DOHH2 (cell line): ENCODE measurements at regions not wholly inside any gene's neighbourhood (a gene's known extent, or its start where the extent isn't known, plus 50 kb on each side); places are given as distances from the start of the nearest gene placed in this dataset.

Experiments used
- H3F3A ChIP-seq: fragments of 200-600 bp; sonication (generic), shearing (Covaris generic); 2 replicates; pipeline ENCODE4 v1.6.0; 2016; ENCODE audit warnings: antibody characterized with exemption, mild to moderate bottlenecking; ENCODE audit not compliant: control insufficient read depth, insufficient read depth
- H3K27ac ChIP-seq: fragments of 200-600 bp; sonication (generic); 2 replicates; pipeline ENCODE4 v1.5.1; 2014; ENCODE audit warnings: low read depth, mild to moderate bottlenecking, low read length, moderate library complexity
- H3K27me3 ChIP-seq: fragments of 200-600 bp; sonication (generic); 2 replicates; pipeline ENCODE4 v1.6.1; 2014; ENCODE audit warnings: mild to moderate bottlenecking, low read length, mixed read lengths; ENCODE audit not compliant: control insufficient read depth
- H3K36me3 ChIP-seq: fragments of 200-600 bp; sonication (generic); 2 replicates; pipeline ENCODE4 v1.6.1; 2014; ENCODE audit warnings: mild to moderate bottlenecking, low read length, moderate library complexity, mixed read lengths; ENCODE audit not compliant: control insufficient read depth
- H3K4me1 ChIP-seq: fragments of 200-600 bp; sonication (generic); 2 replicates; pipeline ENCODE4 v1.6.1; 2014; ENCODE audit warnings: mild to moderate bottlenecking, low read length, mixed read lengths; ENCODE audit not compliant: control insufficient read depth
- H3K4me2 ChIP-seq: fragments of 200-600 bp; sonication (generic); 2 replicates; pipeline ENCODE4 v1.6.0; 2014; ENCODE audit warnings: mild to moderate bottlenecking, low read length, moderate library complexity
- H3K4me3 ChIP-seq: fragments of 200-600 bp; sonication (generic); 2 replicates; pipeline ENCODE4 v1.5.1; 2014; ENCODE audit warnings: mild to moderate bottlenecking, low read length, mixed read lengths
- H3K79me2 ChIP-seq: fragments of 200-600 bp; sonication (generic); 2 replicates; pipeline ENCODE4 v1.6.1; 2014; ENCODE audit warnings: mild to moderate bottlenecking, low read length, mixed read lengths; ENCODE audit not compliant: control insufficient read depth
- H3K9me2 ChIP-seq: fragments of 200-600 bp; sonication (generic); replicated peaks from 2 replicates; pipeline ENCODE4 v1.6.1; 2014; ENCODE audit warnings: mild to moderate bottlenecking, low read length, mixed read lengths; ENCODE audit not compliant: control insufficient read depth
- H3K9me3 ChIP-seq: fragments of 200-600 bp; sonication (generic); 2 replicates; pipeline ENCODE4 v1.6.1; 2014; ENCODE audit warnings: antibody characterized with exemption, low read length, mixed read lengths; ENCODE audit not compliant: control insufficient read depth, insufficient read depth
- H4K20me1 ChIP-seq: fragments of 200-600 bp; sonication (generic); 2 replicates; pipeline ENCODE4 v1.6.0; 2014; ENCODE audit warnings: low read depth, mild to moderate bottlenecking, antibody characterized with exemption, low read length, moderate library complexity; ENCODE audit not compliant: control insufficient read depth, insufficient read depth
- EZH2phosphoT487 ChIP-seq: fragments of 200-600 bp; sonication (generic); IDR thresholded peaks from 2 replicates; pipeline ENCODE4 v1.6.1; 2017; ENCODE audit warnings: borderline replicate concordance, mild to moderate bottlenecking, antibody characterized with exemption, low read length, moderate library complexity, mixed read lengths
- TF ChIP-seq, protein P1 (sequence below): fragments of 200-600 bp; sonication (generic); IDR thresholded peaks from one replicate; pipeline ENCODE4 v1.5.1; 2014; ENCODE audit warnings: antibody characterized with exemption, mild to moderate bottlenecking, low read depth, low read length; ENCODE audit not compliant: poor library complexity, severe bottlenecking

DNA sequence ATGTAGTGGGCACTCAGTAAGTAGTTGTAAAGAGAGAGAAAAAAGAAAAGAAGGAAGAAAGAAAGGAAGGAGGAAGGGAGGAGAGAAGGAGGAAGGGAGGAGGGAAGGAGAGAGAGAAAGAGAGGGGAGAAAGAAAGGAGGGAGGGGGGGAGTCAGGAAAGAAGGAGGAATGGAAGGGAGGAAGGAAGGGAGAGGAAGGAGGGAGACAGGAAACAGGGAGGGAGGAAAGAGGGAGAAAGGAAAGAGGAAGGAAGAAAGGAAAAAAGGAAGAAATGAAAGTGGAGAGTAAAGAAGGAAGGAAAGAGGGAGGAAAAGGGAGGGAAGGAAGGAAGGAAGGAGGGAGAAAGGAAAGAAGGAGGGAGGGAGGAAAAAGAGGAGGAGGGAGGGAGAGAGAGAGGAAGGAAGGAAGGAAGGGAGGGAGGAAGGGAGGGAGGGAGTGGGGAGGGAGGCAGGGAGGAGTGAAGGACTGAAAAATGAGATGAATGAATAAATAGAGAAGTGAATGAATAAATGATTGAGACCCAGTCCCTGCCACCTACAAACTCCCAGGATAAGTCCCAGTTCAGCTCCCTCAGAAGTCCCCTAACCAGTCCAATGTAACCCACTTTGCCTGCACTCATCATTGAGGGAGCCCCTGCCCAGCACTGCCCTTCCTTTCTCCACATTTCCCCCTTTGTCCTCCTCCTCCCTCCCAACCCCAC, 739.0 kb upstream of the TBX3 start:
- Histone ChIP-seq H3K79me2 (no peaks in the 10 kb centered on the region), H3K4me1 (no peaks in the 10 kb centered on the region), H4K20me1 (no peaks in the 10 kb centered on the region), H3K36me3 (no peaks in the 10 kb centered on the region), H3K4me2 (no peak overlapping the region), H3K27me3 (no peaks in the 10 kb centered on the region), H3K27ac (no peak overlapping the region), H3K9me3 (no peaks in the 10 kb centered on the region), H3K4me3 (no peak overlapping the region), H3F3A (no peaks in the 10 kb centered on the region), H3K9me2 (no peaks in the 10 kb centered on the region)
- no peak for TF ChIP-seq EZH2phosphoT487
- TF ChIP-seq, protein P1, sequence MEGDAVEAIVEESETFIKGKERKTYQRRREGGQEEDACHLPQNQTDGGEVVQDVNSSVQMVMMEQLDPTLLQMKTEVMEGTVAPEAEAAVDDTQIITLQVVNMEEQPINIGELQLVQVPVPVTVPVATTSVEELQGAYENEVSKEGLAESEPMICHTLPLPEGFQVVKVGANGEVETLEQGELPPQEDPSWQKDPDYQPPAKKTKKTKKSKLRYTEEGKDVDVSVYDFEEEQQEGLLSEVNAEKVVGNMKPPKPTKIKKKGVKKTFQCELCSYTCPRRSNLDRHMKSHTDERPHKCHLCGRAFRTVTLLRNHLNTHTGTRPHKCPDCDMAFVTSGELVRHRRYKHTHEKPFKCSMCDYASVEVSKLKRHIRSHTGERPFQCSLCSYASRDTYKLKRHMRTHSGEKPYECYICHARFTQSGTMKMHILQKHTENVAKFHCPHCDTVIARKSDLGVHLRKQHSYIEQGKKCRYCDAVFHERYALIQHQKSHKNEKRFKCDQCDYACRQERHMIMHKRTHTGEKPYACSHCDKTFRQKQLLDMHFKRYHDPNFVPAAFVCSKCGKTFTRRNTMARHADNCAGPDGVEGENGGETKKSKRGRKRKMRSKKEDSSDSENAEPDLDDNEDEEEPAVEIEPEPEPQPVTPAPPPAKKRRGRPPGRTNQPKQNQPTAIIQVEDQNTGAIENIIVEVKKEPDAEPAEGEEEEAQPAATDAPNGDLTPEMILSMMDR = no peak

DNA sequence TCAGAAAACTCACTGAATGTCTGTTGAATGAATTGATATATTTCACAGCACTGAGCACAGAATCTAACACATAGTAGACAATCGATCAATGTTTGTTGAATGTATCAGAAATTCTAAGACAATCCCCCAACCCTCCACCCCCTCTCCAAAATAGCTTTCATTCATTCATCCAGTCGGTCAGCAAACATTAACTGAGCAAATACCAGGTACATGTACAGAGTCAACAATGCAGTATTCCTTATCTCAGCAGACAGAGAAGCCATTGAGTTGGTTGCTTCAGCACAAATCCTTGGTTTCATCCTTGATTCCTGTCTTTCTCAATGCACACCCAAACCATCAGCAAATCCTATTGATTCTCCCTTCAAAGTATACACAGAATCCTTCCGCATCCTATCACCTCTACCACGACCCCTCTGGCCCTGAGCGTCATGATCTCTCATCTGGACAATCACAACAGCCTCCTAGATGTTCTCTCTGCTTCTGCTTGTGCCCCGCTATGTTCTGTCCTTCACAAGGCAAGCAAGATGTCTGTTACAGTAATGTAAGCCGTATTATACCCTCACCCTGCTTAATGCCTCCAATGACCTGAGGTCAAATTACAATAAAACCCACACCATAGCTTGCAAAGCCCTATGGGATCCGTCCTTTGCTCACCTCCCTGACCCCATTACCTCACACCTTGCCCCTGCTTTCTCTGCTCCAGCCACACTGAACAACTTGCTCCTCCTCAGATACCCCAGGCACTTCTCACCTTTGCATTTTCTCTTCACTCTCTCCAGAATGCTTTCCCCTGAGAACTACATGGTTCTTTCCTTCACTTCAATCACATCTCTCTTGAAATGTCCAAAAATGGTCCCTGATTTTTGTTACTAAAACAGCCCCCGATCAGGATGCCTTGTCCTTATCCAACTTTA, 738.1 kb upstream of the TBX3 start:
- H3K27me3 ChIP-seq = no peaks in the 10 kb centered on the region
- H3K4me1 ChIP-seq = no peaks in the 10 kb centered on the region
- no peaks in the 10 kb centered on the region for H3F3A ChIP-seq
- H3K9me2 ChIP-seq = no peaks in the 10 kb centered on the region
- H3K9me3 ChIP-seq = no peaks in the 10 kb centered on the region
- H3K27ac ChIP-seq = no peak overlapping the region
- no peaks in the 10 kb centered on the region for H4K20me1 ChIP-seq
- no peaks in the 10 kb centered on the region for H3K36me3 ChIP-seq
- no peak for TF ChIP-seq EZH2phosphoT487
- TF ChIP-seq, protein P1 = no peak
- no peaks in the 10 kb centered on the region for H3K79me2 ChIP-seq
- H3K4me2 ChIP-seq = no peak overlapping the region
- H3K4me3 ChIP-seq = no peak overlapping the region

DNA sequence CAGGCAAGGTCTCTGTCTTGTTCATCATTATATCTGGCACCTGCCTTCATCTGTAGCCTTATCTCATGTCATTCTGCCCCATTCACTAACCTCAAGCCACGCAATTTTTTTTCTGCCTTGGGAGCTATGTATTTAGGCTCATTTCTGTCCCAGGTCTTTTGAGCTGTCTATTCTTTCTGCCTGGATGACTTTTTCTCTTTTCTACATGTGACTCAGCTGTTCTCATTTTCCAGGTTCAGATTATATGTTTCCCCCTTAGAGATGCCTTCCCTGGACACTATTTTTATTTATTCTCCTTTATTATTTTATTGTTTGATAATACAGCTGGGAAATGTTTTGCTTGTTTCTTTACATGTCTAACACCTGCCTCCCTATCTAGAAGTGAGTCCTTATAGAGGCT, 737.4 kb upstream of the TBX3 start:
- Histone ChIP-seq H3K9me2 (no peaks in the 10 kb centered on the region), H3K27me3 (no peaks in the 10 kb centered on the region), H3K4me2 (no peak overlapping the region), H3F3A (no peaks in the 10 kb centered on the region), H3K9me3 (no peaks in the 10 kb centered on the region), H3K36me3 (no peaks in the 10 kb centered on the region), H3K4me1 (no peaks in the 10 kb centered on the region), H3K79me2 (no peaks in the 10 kb centered on the region), H3K27ac (no peak overlapping the region), H4K20me1 (no peaks in the 10 kb centered on the region), H3K4me3 (no peak overlapping the region)
- TF ChIP-seq, protein P1 = no peak
- TF ChIP-seq EZH2phosphoT487 = no peak
